ENCODE measurements at regions not wholly inside any gene's neighbourhood (a gene's known extent, or its start where the extent isn't known, plus 50 kb on each side); places are given as distances from the start of the nearest gene placed in this dataset.
"Not testable (repeated sequence)": the region's sequence is repeated elsewhere in the genome, so short reads cannot be mapped to it uniquely, and the experiment has no call there.

DNA sequence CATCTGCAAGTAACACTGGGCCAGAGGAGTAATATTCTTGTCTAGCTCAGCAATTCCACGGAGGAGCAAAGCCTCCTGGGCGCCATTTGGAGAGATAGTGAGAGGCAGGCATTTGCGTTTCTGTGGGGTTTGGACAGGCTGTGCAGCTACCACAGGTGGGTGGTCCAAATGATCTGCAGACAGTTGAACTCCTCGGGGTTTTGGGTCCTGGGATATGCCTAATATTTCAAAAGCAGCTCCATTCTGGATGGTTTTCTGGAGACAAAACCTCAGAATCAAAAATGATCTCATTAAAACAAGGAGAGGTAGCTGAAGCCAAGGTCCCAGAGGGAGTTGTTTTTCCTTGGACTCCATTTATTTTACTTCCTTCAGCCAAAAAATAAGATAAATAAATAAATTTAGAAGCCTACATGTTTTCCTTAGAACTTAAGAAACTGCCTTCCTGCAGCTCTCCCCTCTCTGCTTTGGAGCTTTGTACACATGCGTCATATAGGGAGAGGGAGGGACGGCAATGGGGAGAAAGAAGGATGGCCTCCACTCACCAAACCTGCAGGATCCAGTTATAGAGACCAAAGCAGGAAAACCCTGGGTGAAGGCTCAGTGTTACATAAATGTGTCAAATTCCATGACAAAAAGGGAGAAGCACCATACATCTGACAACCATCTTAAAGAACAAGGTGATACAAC, 227.3 kb upstream of the DAAM1 start:
- DNase-seq: no peak

- peak; percentile 9 for DNase-seq
Observed at GRCh38 chr14:58963873-58964597, 224.4 kb upstream of the DAAM1 start.

DNA sequence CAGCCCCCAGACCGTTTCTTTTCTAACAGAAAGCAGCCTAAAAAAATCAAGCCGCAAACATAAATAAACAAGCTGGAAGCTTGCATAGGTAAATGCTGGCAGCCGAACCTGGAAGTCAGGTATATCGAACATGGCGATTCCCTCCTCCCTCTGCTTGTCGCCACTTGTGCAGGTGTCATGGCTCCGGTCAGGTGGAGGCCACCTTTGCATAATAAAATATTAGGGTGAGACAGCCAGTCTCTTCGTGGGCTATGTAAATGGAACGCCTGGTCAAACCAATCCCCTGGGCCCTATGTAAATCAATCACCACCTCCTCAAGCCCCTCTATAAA, 223.9 kb upstream of the DAAM1 start:
- peak; percentile 13 for DNase-seq

GRCh38 chr14:58965601-58966000, 222.9 kb upstream of the DAAM1 start:
- DNase-seq: no peak

- DNase-seq: no peak
Observed at GRCh38 chr14:58966997-58967396, 221.5 kb upstream of the DAAM1 start.

GRCh38 chr14:58969951-58970751, 218.3 kb upstream of the DAAM1 start:
- no peak for DNase-seq

GRCh38 chr14:58972233-58973017, 216.0 kb upstream of the DAAM1 start:
- no peak for DNase-seq

GRCh38 chr14:58977366-58977765, 211.1 kb upstream of the DAAM1 start:
- DNase-seq: peak; percentile 20

DNA sequence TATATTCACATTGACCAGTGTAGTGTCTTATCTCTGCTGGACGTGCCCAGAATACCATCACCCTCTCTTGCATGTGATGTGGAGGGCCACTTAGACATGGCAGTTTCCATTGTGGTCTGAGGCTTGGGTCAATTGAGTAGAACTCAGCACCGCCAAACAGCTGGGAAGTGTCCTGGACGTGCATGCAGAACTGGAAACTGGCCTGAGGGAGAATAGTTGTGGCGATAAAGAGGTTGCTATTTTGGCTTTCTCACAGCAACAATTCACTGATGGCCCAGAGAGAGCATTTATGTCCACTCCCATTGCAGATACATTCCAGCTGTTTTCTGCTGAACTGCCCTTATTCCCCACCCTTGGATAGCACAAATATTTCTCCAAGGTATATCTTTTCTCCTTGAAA, 210.1 kb upstream of the DAAM1 start:
- no peak for DNase-seq

GRCh38 chr14:58979325-58979724, 209.1 kb upstream of the DAAM1 start:
- no peak for DNase-seq

GRCh38 chr14:58981840-58982239, 206.6 kb upstream of the DAAM1 start:
- no peak for DNase-seq

GRCh38 chr14:58985786-58986185, 202.7 kb upstream of the DAAM1 start:
- DNase-seq: no peak

DNA sequence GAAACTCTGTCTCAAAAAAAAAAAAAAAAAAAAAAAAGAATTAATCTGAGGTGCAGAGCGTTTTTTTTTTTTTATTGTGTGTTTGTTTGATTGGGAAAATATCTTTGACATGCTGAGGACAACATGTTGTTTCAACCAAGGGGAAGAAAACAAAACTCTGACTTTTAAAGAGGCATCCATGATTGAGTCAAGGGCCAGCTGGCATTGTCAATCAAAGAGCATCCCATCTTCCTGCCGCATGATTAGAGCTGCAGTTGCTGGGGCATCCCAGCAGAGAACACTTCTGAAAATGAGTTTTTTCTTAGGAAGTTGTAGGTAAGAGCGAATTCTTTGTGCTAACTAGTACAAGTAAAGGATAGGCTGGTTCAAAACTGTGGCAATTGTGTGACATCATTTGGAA, 200.9 kb upstream of the DAAM1 start:
- no peak for DNase-seq

GRCh38 chr14:58992935-58993334, 195.5 kb upstream of the DAAM1 start:
- DNase-seq: no peak

- DNase-seq: no peak
Observed at GRCh38 chr14:58994130-58994529, 194.3 kb upstream of the DAAM1 start.

- peak; percentile 3 for DNase-seq
Observed at GRCh38 chr14:59004012-59004411, 184.5 kb upstream of the DAAM1 start.

DNA sequence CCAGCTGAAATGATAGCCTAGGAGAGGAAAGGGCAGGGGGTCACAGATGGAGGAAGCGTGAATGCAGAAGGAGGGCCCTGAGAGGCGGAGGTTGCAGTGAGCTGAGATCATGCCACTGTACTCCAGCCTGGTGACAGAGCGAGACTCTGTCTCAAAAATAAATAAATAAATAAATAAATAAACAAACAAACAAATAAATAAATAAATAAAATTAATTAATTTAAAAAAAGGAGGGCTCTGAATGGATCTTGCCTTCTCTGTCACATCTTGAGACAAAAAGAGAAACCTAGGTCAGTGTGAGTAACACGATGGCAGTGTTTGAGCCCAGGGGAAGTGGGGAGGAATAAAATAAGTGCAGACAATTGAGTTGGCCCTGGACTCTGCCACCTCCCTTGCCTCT, 182.3 kb upstream of the DAAM1 start:
- DNase-seq: not testable (repeated sequence)

DNA sequence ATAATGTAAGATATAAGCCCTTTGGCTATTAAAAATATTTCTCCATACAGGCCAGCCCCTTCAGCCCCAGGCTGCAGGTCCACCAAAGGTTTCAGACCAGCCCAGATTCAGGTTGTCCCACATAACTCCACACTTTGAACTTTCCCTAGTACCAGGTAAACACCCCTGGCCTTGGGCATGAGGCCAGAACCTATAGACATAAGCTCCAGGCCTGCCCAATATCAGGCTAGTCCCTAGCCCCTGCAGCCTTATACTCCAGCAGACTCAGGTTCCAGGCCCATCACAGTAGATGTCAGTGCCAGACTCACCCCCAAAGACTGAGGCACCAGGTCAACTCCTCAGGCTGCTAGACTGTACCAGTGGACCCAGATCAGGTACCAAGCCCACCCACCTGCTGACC, 178.5 kb upstream of the DAAM1 start:
- DNase-seq: no peak

GRCh38 chr14:59013672-59014298, 174.7 kb upstream of the DAAM1 start:
- DNase-seq: no peak

- no peak for DNase-seq
Observed at GRCh38 chr14:59015482-59015881, 173.0 kb upstream of the DAAM1 start.

GRCh38 chr14:59017285-59017965, 171.0 kb upstream of the DAAM1 start:
- DNase-seq: no peak

- DNase-seq: no peak
Observed at GRCh38 chr14:59018460-59018859, 170.0 kb upstream of the DAAM1 start.

Measured in DMS153 (cell line).